SU-DHL-6 (cell line): ENCODE measurements at regions not wholly inside any gene's neighbourhood (a gene's known extent, or its start where the extent isn't known, plus 50 kb on each side); places are given as distances from the start of the nearest gene placed in this dataset.

Experiments used
- H2AFZ ChIP-seq: fragments of 200-600 bp; sonication (generic); 2 replicates; pipeline ENCODE4 v1.6.1; 2014; ENCODE audit warnings: low read depth, mild to moderate bottlenecking, moderate library complexity, mixed read lengths, antibody characterized with exemption, low read length; ENCODE audit not compliant: severe bottlenecking
- H3F3A ChIP-seq: fragments of 200-600 bp; shearing (Covaris generic); 2 replicates; pipeline ENCODE4 v1.6.0; 2016; ENCODE audit warnings: antibody characterized with exemption, mild to moderate bottlenecking; ENCODE audit not compliant: insufficient read depth
- H3K27ac ChIP-seq: fragments of 200-600 bp; sonication (generic); 2 replicates; pipeline ENCODE4 v1.5.1; 2016; ENCODE audit warnings: low read depth, mild to moderate bottlenecking, low read length, moderate library complexity, mixed read lengths
- H3K27me3 ChIP-seq: fragments of 200-600 bp; sonication (generic), shearing (Covaris generic); 2 replicates; pipeline ENCODE4 v1.6.0; 2014; ENCODE audit warnings: mild to moderate bottlenecking, low read length
- H3K36me3 ChIP-seq: fragments of 200-600 bp; sonication (generic); 2 replicates; pipeline ENCODE4 v1.6.1; 2014; ENCODE audit warnings: mild to moderate bottlenecking, low read length, mixed read lengths
- H3K4me2 ChIP-seq: fragments of 300-600, 200-600 bp; shearing (Covaris generic), sonication (generic); 2 replicates; pipeline ENCODE4 v1.6.0; 2014; ENCODE audit warnings: low read length, low read depth, mild to moderate bottlenecking; ENCODE audit not compliant: poor library complexity, severe bottlenecking
- H3K4me3 ChIP-seq: fragments of 200-600 bp; sonication (generic); 2 replicates; pipeline ENCODE4 v1.5.1; 2014; ENCODE audit warnings: antibody characterized with exemption, low read length, mild to moderate bottlenecking, mixed read lengths; ENCODE audit not compliant: insufficient read depth, poor library complexity, severe bottlenecking
- H3K79me2 ChIP-seq: fragments of 200-600 bp; sonication (generic); 2 replicates; pipeline ENCODE4 v1.6.1; 2014; ENCODE audit warnings: mild to moderate bottlenecking, low read length, moderate library complexity; ENCODE audit not compliant: insufficient read depth
- H3K9ac ChIP-seq: fragments of 200-600 bp; sonication (generic); 2 replicates; pipeline ENCODE4 v1.7.0; 2014; ENCODE audit warnings: mild to moderate bottlenecking, low read length
- H3K9me2 ChIP-seq: fragments of 200-600 bp; sonication (generic); replicated peaks from 2 replicates; pipeline ENCODE4 v1.6.1; 2014; ENCODE audit warnings: low read length; ENCODE audit not compliant: insufficient read depth
- H3K9me3 ChIP-seq: fragments of 200-600 bp; sonication (generic); 2 replicates; pipeline ENCODE4 v1.6.1; 2014; ENCODE audit warnings: low read length, mixed read lengths; ENCODE audit not compliant: insufficient read depth
- H4K20me1 ChIP-seq: fragments of 200-600 bp; sonication (generic); 2 replicates; pipeline ENCODE4 v1.6.1; 2014; ENCODE audit warnings: low read depth, mild to moderate bottlenecking, antibody characterized with exemption, low read length, moderate library complexity, mixed read lengths
- CTCF ChIP-seq: fragments of 200-600 bp; sonication (generic); IDR thresholded peaks from one replicate; pipeline ENCODE4 v1.5.1; 2017; ENCODE audit warnings: antibody characterized with exemption, mild to moderate bottlenecking, low read length, moderate library complexity; ENCODE audit not compliant: insufficient read depth, poor library complexity, severe bottlenecking
- EZH2phosphoT487 ChIP-seq: fragments of 200-600 bp; sonication (generic), shearing (Covaris generic); conservative IDR thresholded peaks from 2 replicates; pipeline ENCODE4 v1.6.1; 2018; ENCODE audit warnings: mild to moderate bottlenecking, antibody characterized with exemption, low read length, moderate library complexity, mixed read lengths

GRCh38 chr17:74145756-74146155 lies 57.7 kb upstream of the RPL38 start:
- peaks cover 23% of the 10 kb centered on the region; the same call in 1 of the 2 replicates for H3K9me3 ChIP-seq
- no peaks in the 10 kb centered on the region for H3K9me2 ChIP-seq
- no peak overlapping the region for H3K9ac ChIP-seq
- H3K36me3 ChIP-seq = peaks cover 2% of the 10 kb centered on the region; the same call in 1 of the 2 replicates
- no peaks in the 10 kb centered on the region for H3K79me2 ChIP-seq
- H4K20me1 ChIP-seq = no peaks in the 10 kb centered on the region
- H3K27ac ChIP-seq = no peak overlapping the region
- H3K4me2 ChIP-seq = no peak overlapping the region
- no peak overlapping the region for H3K4me3 ChIP-seq
- no peak for TF ChIP-seq EZH2phosphoT487
- no peak for TF ChIP-seq CTCF
- no peaks in the 10 kb centered on the region for H3F3A ChIP-seq
- H3K27me3 ChIP-seq = no peaks in the 10 kb centered on the region
- no peak overlapping the region for H2AFZ ChIP-seq

GRCh38 chr17:74146196-74146595 lies 57.3 kb upstream of the RPL38 start:
- H4K20me1 ChIP-seq = no peaks in the 10 kb centered on the region
- no peaks in the 10 kb centered on the region for H3K27me3 ChIP-seq
- no peak overlapping the region for H3K4me3 ChIP-seq
- H3K9ac ChIP-seq = no peak overlapping the region
- peaks cover 23% of the 10 kb centered on the region; the same call in 1 of the 2 replicates for H3K9me3 ChIP-seq
- H3K79me2 ChIP-seq = no peaks in the 10 kb centered on the region
- no peak overlapping the region for H3K4me2 ChIP-seq
- no peaks in the 10 kb centered on the region for H3F3A ChIP-seq
- no peaks in the 10 kb centered on the region for H3K9me2 ChIP-seq
- no peak overlapping the region for H2AFZ ChIP-seq
- peaks cover 2% of the 10 kb centered on the region; the same call in 1 of the 2 replicates for H3K36me3 ChIP-seq
- H3K27ac ChIP-seq = no peak overlapping the region
- TF ChIP-seq EZH2phosphoT487 = no peak
- TF ChIP-seq CTCF = no peak

- H3K4me2 ChIP-seq = no peak overlapping the region
- no peaks in the 10 kb centered on the region for H4K20me1 ChIP-seq
- no peaks in the 10 kb centered on the region for H3K79me2 ChIP-seq
- no peak overlapping the region for H2AFZ ChIP-seq
- no peak overlapping the region for H3K9ac ChIP-seq
- no peak overlapping the region for H3K27ac ChIP-seq
- H3K9me2 ChIP-seq = no peaks in the 10 kb centered on the region
- no peaks in the 10 kb centered on the region for H3F3A ChIP-seq
- TF ChIP-seq CTCF = no peak
- no peak for TF ChIP-seq EZH2phosphoT487
- H3K9me3 ChIP-seq = peaks cover 17% of the 10 kb centered on the region; the same call in 1 of the 2 replicates
- no peak overlapping the region for H3K4me3 ChIP-seq
- no peaks in the 10 kb centered on the region for H3K36me3 ChIP-seq
- no peaks in the 10 kb centered on the region for H3K27me3 ChIP-seq
Measured at GRCh38 chr17:74147056-74147835, 56.2 kb upstream of the RPL38 start.
